ENCODE measurements at regions not wholly inside any gene's neighbourhood (a gene's known extent, or its start where the extent isn't known, plus 50 kb on each side); places are given as distances from the start of the nearest gene placed in this dataset.

DNA sequence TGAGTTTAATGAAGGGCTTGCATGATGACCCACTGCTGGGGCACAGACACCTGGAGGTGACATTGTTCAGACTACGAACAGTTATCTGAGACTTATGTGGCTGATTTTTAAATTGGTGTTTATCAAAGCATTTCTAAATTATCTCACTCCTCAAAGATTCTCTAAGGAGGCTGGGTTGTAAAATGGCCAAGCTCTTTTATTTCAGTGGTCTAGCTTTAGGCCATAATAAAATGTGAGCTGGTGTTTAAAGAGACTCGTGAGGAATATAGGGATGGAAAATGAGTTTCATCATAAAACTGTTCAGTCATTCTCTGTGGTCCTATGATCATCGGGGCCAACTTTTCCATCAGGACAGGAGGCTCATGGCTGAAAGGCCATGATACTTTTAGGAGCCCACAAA is 93.4 kb downstream of the SPP2 start:
- Histone ChIP-seq H3K79me2 (ENCODE audit: insufficient read depth, low read length) (no peaks in the 10 kb centered on the region), H3K9ac (ENCODE audit: insufficient read depth, low read depth, low read length) (no peak overlapping the region), H4K20me1 (ENCODE audit: insufficient read depth, low read length) (no peaks in the 10 kb centered on the region), H3K27me3 (ENCODE audit: control insufficient read depth in 1 of 2, insufficient read depth in 2 of 2, low read length in 2 of 2) (no peaks in the 10 kb centered on the region; a peak in 1 of 5 replicates), H3K4me3 (replicated peaks in 1 of 3; ENCODE audit: insufficient read depth in 1 of 3, low read depth in 2 of 3, low read length in 3 of 3) (no peak overlapping the region), H2AFZ (ENCODE audit: low read length) (no peak overlapping the region), H3K9me3 (ENCODE audit: low read length) (no peaks in the 10 kb centered on the region), H3K36me3 (replicated peaks in 1 of 2; ENCODE audit: control insufficient read depth in 1 of 2, insufficient read depth in 2 of 2, low read length in 2 of 2) (no peaks in the 10 kb centered on the region), H3K4me1 (ENCODE audit: insufficient read depth, low read length) (no peaks in the 10 kb centered on the region), H3K27ac (ENCODE audit: extremely low read length, insufficient read depth, low read length) (no peak overlapping the region), H3K4me2 (ENCODE audit: low read depth, low read length) (no peak overlapping the region)
- in situ Hi-C loops (cut with HindIII; ENCODE audit: extremely low pct_ligation_motif_present, low pct_unique_long_range_greater_than_20kb) (no loop called here), intact Hi-C loops (cut with micrococcal nuclease; ENCODE audit: unreplicated experiment) (no loop called here)
- no TSS peak for BruUV-seq (replicated peaks)
- POLR2A ChIA-PET: no interaction called here
- CTCF ChIA-PET (ENCODE audit: low intra/inter-chr PET ratio, low total read pairs): no interaction called here
- FAIRE-seq (no peak), DNase-seq (ENCODE audit: low spot score) (no peak), ATAC-seq (no peak)
- TF ChIP-seq KAT8 (CRISPR knock-in tag; IDR thresholded peaks at IDR 0.05): no peak
- TF ChIP-seq ZBTB37 (CRISPR knock-in tag; IDR thresholded peaks at IDR 0.05): no peak
- no peak for TF ChIP-seq HMG20A (CRISPR knock-in tag; IDR thresholded peaks at IDR 0.05; ENCODE audit: borderline replicate concordance)
- TF ChIP-seq CBX5 (CRISPR knock-in tag; IDR thresholded peaks at IDR 0.05; ENCODE audit: borderline replicate concordance): no peak
- TF ChIP-seq TAF15 (IDR thresholded peaks at IDR 0.05; ENCODE audit: low read depth, low read length, poor library complexity, severe bottlenecking): no peak
- no peak for TF ChIP-seq POLR2AphosphoS5 (IDR thresholded peaks at IDR 0.05; ENCODE audit: low read depth, low read length)
- TF ChIP-seq ZNF33A (CRISPR knock-in tag; IDR thresholded peaks at IDR 0.05; ENCODE audit: borderline replicate concordance): no peak
- TF ChIP-seq KLF6 (CRISPR knock-in tag; IDR thresholded peaks at IDR 0.05): no peak
- no peak for TF ChIP-seq ZNF577 (CRISPR knock-in tag; IDR thresholded peaks at IDR 0.05; ENCODE audit: borderline replicate concordance, low read depth)
- TF ChIP-seq SKI (IDR thresholded peaks at IDR 0.05; ENCODE audit: partially characterized antibody): no peak
- TF ChIP-seq ZBTB2 (CRISPR knock-in tag; IDR thresholded peaks at IDR 0.05; ENCODE audit: low read depth): no peak
- TF ChIP-seq FOXJ3 (CRISPR knock-in tag; IDR thresholded peaks at IDR 0.05; ENCODE audit: borderline replicate concordance): no peak
- TF ChIP-seq ZNF501 (CRISPR knock-in tag; IDR thresholded peaks at IDR 0.05): no peak
- no peak for TF ChIP-seq FOXK2 (IDR thresholded peaks at IDR 0.05)
- no peak for TF ChIP-seq NAIF1 (CRISPR knock-in tag; IDR thresholded peaks at IDR 0.05; ENCODE audit: borderline replicate concordance)
- no peak for TF ChIP-seq CBFB (CRISPR knock-in tag; IDR thresholded peaks at IDR 0.05)
- no peak for TF ChIP-seq ARHGAP35 (CRISPR knock-in tag; IDR thresholded peaks at IDR 0.05; ENCODE audit: borderline replicate concordance)
- 24% methylated on average over 3 of the region's 3 CpGs for WGBS (ENCODE audit: low lambda C conversion rate)

Measured in HepG2 (cell line).